ENCODE measurements at regions not wholly inside any gene's neighbourhood (a gene's known extent, or its start where the extent isn't known, plus 50 kb on each side); places are given as distances from the start of the nearest gene placed in this dataset.

DNA sequence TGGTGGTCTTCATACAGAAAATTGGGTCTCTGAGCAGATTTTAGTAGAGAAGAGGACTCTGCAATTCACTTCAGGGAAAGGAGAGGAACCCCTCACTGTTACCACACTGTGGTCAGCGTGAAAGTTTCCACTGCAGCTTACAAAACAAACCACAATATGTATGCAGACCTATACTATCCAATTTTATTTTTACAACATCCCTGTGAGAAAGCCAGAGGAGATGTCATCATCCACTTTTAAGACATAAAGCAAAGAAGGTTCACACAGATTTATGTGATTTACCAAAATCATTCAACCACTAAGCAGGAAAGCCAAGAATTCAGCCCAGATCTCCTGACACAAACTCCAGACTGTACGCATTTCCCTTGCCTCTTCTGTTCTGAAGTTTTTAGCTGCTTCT, 442.4 kb downstream of the FRK start:
- Histone ChIP-seq H3K4me3 (no peak overlapping the region), H4K20me1 (ENCODE audit: control insufficient read depth, insufficient read depth) (no peaks in the 10 kb centered on the region), H3K4me2 (ENCODE audit: control insufficient read depth, insufficient read depth) (no peak overlapping the region), H3K9me3 (replicated peaks; ENCODE audit: control insufficient read depth, insufficient read depth, low read length) (no peaks in the 10 kb centered on the region), H3K4me1 (ENCODE audit: control insufficient read depth, insufficient read depth, low read length) (no peaks in the 10 kb centered on the region), H3K27me3 (replicated peaks in 1 of 2; ENCODE audit: control insufficient read depth in 2 of 2, insufficient read depth in 2 of 2, low read length in 1 of 2) (no peaks in the 10 kb centered on the region), H3K36me3 (ENCODE audit: control insufficient read depth in 2 of 2, insufficient read depth in 2 of 2, low read length in 1 of 2) (no peaks in the 10 kb centered on the region), H3K27ac (ENCODE audit: control insufficient read depth, insufficient read depth) (no peak overlapping the region), H3K79me2 (ENCODE audit: control insufficient read depth, insufficient read depth, low read length) (no peaks in the 10 kb centered on the region), H3K9ac (ENCODE audit: control insufficient read depth, insufficient read depth, low read length) (no peak overlapping the region), H2AFZ (ENCODE audit: control insufficient read depth, low read depth, low read length) (no peak overlapping the region)
- ATAC-seq = no peak
- no peak for FAIRE-seq
- no TSS peak for BruUV-seq (replicated peaks)
- in situ Hi-C loops (cut with MboI) (no loop called here), intact Hi-C loops (cut with micrococcal nuclease; ENCODE audit: unreplicated experiment) (no loop called here)
- CTCF ChIA-PET = no interaction called here
- SMC1A ChIA-PET (ENCODE audit: uncharacterized antibody, unreplicated experiment) = no interaction called here
- POLR2A ChIA-PET = no interaction called here
- no peak for TF ChIP-seq MYC (IDR thresholded peaks at IDR 0.05; ENCODE audit: insufficient read depth, insufficient read length, insufficient replicate concordance, low read length, severe bottlenecking)
- no peak for TF ChIP-seq ETV6 (conservative IDR thresholded peaks at IDR 0.05 in 1 of 2, IDR thresholded peaks at IDR 0.05 in 1 of 2; ENCODE audit: borderline replicate concordance in 1 of 2, low read depth in 1 of 2)
- TF ChIP-seq TCF7 (IDR thresholded peaks at IDR 0.05; ENCODE audit: borderline replicate concordance) = no peak
- TF ChIP-seq CBX5 (IDR thresholded peaks at IDR 0.05; ENCODE audit: low read depth) = no peak
- TF ChIP-seq YY1 (IDR thresholded peaks at IDR 0.05; ENCODE audit: low read depth, low read length) = no peak
- no peak for TF ChIP-seq TCF3 (IDR thresholded peaks at IDR 0.05; ENCODE audit: borderline replicate concordance, insufficient read depth, low read depth, low read length)
- TF ChIP-seq, protein P1, sequence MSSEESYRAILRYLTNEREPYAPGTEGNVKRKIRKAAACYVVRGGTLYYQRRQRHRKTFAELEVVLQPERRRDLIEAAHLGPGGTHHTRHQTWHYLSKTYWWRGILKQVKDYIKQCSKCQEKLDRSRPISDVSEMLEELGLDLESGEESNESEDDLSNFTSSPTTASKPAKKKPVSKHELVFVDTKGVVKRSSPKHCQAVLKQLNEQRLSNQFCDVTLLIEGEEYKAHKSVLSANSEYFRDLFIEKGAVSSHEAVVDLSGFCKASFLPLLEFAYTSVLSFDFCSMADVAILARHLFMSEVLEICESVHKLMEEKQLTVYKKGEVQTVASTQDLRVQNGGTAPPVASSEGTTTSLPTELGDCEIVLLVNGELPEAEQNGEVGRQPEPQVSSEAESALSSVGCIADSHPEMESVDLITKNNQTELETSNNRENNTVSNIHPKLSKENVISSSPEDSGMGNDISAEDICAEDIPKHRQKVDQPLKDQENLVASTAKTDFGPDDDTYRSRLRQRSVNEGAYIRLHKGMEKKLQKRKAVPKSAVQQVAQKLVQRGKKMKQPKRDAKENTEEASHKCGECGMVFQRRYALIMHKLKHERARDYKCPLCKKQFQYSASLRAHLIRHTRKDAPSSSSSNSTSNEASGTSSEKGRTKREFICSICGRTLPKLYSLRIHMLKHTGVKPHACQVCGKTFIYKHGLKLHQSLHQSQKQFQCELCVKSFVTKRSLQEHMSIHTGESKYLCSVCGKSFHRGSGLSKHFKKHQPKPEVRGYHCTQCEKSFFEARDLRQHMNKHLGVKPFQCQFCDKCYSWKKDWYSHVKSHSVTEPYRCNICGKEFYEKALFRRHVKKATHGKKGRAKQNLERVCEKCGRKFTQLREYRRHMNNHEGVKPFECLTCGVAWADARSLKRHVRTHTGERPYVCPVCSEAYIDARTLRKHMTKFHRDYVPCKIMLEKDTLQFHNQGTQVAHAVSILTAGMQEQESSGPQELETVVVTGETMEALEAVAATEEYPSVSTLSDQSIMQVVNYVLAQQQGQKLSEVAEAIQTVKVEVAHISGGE (CRISPR knock-in tag; IDR thresholded peaks at IDR 0.05) = no peak
- TF ChIP-seq RELA (IDR thresholded peaks at IDR 0.05; ENCODE audit: borderline replicate concordance, partially characterized antibody) = no peak
- TF ChIP-seq, protein P2, sequence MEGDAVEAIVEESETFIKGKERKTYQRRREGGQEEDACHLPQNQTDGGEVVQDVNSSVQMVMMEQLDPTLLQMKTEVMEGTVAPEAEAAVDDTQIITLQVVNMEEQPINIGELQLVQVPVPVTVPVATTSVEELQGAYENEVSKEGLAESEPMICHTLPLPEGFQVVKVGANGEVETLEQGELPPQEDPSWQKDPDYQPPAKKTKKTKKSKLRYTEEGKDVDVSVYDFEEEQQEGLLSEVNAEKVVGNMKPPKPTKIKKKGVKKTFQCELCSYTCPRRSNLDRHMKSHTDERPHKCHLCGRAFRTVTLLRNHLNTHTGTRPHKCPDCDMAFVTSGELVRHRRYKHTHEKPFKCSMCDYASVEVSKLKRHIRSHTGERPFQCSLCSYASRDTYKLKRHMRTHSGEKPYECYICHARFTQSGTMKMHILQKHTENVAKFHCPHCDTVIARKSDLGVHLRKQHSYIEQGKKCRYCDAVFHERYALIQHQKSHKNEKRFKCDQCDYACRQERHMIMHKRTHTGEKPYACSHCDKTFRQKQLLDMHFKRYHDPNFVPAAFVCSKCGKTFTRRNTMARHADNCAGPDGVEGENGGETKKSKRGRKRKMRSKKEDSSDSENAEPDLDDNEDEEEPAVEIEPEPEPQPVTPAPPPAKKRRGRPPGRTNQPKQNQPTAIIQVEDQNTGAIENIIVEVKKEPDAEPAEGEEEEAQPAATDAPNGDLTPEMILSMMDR (IDR thresholded peaks at IDR 0.05 in 2 of 3, conservative IDR thresholded peaks at IDR 0.05 in 1 of 3; ENCODE audit: control insufficient read depth in 2 of 3, extremely low read depth in 1 of 3, insufficient read depth in 1 of 3, low read depth in 3 of 3, low read length in 3 of 3) = no peak
- RAD21 ChIA-PET (ENCODE audit: unreplicated experiment) = no interaction called here
- WGBS (ENCODE audit: insufficient coverage, insufficient replicate concordance, low lambda C conversion rate, missing lambda C conversion rate) = 41% methylated on average over 2 of the region's 2 CpGs
- no peak for DNase-seq (ENCODE audit: low read depth, low spot score)
